ENCODE measurements at regions not wholly inside any gene's neighbourhood (a gene's known extent, or its start where the extent isn't known, plus 50 kb on each side); places are given as distances from the start of the nearest gene placed in this dataset.

DNA sequence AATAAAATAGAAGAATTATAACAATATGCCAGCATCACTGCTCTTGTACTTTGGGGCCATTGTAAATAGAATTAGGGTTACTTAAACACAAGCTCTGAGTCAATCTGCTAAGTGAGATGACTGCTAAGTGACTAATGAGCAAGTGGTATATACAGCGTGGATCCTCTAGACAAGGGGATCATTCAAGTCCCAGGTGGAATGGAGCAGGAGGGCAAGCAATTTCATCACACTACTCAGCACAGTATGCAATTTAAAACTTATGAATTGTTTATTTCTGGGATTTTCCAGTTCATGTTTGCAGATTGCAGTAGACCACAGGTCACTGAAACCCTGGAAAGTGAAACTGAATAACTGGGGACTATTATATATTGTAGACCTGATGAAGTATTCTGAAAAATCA is 235.3 kb downstream of the BTBD3 start (continued):
- TF ChIP-seq, protein P1, sequence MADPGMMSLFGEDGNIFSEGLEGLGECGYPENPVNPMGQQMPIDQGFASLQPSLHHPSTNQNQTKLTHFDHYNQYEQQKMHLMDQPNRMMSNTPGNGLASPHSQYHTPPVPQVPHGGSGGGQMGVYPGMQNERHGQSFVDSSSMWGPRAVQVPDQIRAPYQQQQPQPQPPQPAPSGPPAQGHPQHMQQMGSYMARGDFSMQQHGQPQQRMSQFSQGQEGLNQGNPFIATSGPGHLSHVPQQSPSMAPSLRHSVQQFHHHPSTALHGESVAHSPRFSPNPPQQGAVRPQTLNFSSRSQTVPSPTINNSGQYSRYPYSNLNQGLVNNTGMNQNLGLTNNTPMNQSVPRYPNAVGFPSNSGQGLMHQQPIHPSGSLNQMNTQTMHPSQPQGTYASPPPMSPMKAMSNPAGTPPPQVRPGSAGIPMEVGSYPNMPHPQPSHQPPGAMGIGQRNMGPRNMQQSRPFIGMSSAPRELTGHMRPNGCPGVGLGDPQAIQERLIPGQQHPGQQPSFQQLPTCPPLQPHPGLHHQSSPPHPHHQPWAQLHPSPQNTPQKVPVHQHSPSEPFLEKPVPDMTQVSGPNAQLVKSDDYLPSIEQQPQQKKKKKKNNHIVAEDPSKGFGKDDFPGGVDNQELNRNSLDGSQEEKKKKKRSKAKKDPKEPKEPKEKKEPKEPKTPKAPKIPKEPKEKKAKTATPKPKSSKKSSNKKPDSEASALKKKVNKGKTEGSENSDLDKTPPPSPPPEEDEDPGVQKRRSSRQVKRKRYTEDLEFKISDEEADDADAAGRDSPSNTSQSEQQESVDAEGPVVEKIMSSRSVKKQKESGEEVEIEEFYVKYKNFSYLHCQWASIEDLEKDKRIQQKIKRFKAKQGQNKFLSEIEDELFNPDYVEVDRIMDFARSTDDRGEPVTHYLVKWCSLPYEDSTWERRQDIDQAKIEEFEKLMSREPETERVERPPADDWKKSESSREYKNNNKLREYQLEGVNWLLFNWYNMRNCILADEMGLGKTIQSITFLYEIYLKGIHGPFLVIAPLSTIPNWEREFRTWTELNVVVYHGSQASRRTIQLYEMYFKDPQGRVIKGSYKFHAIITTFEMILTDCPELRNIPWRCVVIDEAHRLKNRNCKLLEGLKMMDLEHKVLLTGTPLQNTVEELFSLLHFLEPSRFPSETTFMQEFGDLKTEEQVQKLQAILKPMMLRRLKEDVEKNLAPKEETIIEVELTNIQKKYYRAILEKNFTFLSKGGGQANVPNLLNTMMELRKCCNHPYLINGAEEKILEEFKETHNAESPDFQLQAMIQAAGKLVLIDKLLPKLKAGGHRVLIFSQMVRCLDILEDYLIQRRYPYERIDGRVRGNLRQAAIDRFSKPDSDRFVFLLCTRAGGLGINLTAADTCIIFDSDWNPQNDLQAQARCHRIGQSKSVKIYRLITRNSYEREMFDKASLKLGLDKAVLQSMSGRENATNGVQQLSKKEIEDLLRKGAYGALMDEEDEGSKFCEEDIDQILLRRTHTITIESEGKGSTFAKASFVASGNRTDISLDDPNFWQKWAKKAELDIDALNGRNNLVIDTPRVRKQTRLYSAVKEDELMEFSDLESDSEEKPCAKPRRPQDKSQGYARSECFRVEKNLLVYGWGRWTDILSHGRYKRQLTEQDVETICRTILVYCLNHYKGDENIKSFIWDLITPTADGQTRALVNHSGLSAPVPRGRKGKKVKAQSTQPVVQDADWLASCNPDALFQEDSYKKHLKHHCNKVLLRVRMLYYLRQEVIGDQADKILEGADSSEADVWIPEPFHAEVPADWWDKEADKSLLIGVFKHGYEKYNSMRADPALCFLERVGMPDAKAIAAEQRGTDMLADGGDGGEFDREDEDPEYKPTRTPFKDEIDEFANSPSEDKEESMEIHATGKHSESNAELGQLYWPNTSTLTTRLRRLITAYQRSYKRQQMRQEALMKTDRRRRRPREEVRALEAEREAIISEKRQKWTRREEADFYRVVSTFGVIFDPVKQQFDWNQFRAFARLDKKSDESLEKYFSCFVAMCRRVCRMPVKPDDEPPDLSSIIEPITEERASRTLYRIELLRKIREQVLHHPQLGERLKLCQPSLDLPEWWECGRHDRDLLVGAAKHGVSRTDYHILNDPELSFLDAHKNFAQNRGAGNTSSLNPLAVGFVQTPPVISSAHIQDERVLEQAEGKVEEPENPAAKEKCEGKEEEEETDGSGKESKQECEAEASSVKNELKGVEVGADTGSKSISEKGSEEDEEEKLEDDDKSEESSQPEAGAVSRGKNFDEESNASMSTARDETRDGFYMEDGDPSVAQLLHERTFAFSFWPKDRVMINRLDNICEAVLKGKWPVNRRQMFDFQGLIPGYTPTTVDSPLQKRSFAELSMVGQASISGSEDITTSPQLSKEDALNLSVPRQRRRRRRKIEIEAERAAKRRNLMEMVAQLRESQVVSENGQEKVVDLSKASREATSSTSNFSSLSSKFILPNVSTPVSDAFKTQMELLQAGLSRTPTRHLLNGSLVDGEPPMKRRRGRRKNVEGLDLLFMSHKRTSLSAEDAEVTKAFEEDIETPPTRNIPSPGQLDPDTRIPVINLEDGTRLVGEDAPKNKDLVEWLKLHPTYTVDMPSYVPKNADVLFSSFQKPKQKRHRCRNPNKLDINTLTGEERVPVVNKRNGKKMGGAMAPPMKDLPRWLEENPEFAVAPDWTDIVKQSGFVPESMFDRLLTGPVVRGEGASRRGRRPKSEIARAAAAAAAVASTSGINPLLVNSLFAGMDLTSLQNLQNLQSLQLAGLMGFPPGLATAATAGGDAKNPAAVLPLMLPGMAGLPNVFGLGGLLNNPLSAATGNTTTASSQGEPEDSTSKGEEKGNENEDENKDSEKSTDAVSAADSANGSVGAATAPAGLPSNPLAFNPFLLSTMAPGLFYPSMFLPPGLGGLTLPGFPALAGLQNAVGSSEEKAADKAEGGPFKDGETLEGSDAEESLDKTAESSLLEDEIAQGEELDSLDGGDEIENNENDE (IDR thresholded peaks at IDR 0.05; ENCODE audit: insufficient replicate concordance, low read length) = no peak
- no peak for TF ChIP-seq SRF (IDR thresholded peaks at IDR 0.05; ENCODE audit: low read depth, low read length)
- TF ChIP-seq SAP30 (IDR thresholded peaks at IDR 0.05; ENCODE audit: insufficient read depth, insufficient replicate concordance, low read length) = no peak
- TF ChIP-seq BRCA1 (IDR thresholded peaks at IDR 0.05; ENCODE audit: low read depth, low read length) = no peak
- TF ChIP-seq BACH1 (IDR thresholded peaks at IDR 0.05; ENCODE audit: low read length) = no peak
- no peak for TF ChIP-seq CBX5 (IDR thresholded peaks at IDR 0.05; ENCODE audit: low read depth, low read length)
- TF ChIP-seq EGR1 (IDR thresholded peaks at IDR 0.05; ENCODE audit: borderline replicate concordance, low read depth, low read length) = no peak
- no peak for TF ChIP-seq RAD21 (IDR thresholded peaks at IDR 0.05 in 1 of 2, conservative IDR thresholded peaks at IDR 0.05 in 1 of 2; ENCODE audit: low read depth in 2 of 2, low read length in 2 of 2)

Measured in H1 (cell line).